GM18858 (cell line): ENCODE measurements at regions not wholly inside any gene's neighbourhood (a gene's known extent, or its start where the extent isn't known, plus 50 kb on each side); places are given as distances from the start of the nearest gene placed in this dataset.

Experiments used
- ATAC-seq: cut with Tn5 transposase; IDR thresholded peaks from one replicate; pipeline ENCODE4 v1.9.1; 2021; ENCODE audit not compliant: unreplicated experiment

DNA sequence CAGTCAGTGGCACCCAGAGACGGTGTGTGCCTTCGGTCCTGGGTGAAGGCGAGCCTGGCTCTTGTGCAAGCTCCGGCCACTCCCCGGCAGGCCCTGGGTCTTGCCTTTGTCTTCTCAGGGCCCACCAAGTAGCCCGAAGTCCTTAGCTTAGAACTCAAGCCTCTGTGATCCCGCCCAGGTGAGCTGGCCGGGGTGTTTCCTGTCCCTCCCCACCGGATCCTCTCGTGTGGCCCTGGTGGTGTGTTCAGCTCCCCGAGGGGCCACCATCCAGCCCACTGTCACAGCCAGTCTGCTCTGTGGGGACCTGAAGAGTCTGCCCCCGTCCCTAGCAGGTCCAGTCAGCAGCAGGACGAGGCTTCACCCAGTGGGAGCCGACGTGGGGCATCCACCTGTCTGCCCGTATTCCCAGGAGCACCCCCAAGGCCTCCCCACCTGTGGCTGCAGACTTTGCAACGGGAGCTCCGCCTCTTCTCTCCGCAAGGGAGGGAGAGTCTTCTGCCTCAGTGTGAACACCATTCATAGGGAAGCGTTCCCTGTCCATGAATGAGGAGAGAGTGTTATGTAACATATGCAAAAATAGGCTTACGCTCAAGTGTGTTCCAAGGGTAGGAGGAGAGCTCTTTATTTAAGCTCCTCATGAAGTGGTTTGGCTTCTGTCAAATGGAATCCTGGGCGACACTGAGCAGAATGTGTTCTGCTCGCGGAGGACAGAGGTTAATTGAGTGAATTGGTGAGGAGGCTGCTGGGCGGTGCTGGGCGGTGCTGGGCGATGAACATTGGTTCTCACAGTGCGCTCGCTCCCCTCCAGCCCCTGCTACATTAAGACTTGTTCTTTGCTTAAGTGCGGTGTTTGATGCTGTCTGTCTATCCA is 108.9 kb downstream of the CRYAA start:
- ATAC-seq = no peak

GRCh38 chr21:43276811-43277210 is 108.0 kb downstream of the CRYAA start:
- no peak for ATAC-seq

DNA sequence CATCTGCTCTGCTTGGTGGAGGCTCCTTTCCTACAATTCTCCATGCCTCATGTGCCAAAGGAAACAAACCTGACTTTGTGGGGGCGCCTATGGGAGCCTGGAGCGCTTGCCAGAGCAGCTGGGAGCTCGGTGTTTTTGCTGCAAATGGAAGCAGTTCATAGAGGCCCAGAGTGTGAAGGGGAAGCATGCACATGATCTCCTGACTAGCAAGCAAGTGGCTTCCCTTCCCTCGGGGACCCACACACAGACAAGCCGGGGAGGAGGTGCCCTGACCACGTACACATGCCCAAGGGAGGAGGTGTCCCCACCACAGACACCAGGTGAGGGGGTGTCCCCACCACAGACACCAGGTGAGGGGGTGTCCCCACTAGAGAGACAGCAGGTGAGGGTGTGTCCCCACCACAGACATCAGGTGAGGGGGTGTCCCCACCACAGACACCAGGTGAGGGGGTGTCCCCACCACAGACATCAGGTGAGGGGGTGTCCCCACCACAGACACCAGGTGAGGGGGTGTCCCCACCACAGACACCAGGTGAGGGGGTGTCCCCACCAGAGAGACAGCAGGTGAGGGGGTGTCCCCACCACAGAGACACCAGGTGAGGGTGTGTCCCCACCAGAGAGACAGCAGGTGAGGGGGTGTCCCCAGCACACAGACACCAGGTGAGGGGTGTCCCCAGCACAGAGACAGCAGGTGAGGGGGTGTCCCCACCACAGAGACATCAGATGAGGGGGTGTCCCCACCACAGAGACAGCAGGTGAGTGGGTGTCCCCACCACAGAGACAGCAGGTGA is 106.8 kb downstream of the CRYAA start:
- ATAC-seq = no peak

GRCh38 chr21:43274946-43275310 is 106.1 kb downstream of the CRYAA start:
- ATAC-seq = no peak

DNA sequence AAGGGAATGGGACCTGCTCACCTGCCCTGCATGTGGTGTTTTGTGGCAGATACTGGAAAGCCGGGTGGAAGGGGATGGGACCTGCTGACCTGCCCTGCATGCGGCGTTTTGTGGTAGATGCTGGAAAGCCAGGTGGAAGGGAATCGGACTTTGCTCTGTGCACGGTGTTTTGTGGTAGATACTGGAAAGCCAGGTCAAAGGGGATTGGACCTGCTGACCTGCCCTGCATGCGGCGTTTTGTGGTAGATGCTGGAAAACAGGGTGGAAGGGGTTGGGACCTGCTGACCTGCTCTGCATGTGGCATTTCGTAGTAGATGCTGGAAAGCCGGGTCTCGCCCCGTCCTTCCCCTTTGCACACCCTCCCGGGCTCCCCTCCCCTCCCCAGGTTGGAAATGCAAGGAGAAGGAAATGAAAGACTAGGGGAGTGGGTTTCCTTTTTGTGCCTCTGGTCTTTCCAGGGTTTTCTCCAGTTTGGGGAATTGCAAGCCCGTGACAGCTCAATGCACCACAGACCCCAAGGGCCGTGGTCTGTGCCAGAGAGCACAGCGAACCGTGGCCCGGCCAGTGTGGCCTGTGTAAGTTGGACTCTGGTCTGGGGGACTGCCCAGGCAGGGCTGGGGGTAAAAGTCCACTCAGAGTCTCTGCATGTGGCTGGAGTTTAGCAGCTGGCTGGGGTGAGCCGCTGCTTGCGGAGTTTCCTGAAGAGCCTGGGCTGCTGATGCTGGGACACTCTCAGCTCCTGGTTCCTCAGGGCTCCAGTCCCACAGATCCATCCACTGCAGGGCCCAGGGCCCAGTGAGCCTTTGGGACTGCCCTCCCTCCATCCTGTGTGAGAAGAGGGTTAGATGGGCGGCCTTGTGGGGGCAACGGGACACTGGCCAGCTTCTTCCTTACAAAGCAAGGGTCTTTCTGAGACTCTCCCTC is 105.5 kb downstream of the CRYAA start:
- no peak for ATAC-seq

GRCh38 chr21:43273708-43274021 is 104.9 kb downstream of the CRYAA start:
- no peak for ATAC-seq

DNA sequence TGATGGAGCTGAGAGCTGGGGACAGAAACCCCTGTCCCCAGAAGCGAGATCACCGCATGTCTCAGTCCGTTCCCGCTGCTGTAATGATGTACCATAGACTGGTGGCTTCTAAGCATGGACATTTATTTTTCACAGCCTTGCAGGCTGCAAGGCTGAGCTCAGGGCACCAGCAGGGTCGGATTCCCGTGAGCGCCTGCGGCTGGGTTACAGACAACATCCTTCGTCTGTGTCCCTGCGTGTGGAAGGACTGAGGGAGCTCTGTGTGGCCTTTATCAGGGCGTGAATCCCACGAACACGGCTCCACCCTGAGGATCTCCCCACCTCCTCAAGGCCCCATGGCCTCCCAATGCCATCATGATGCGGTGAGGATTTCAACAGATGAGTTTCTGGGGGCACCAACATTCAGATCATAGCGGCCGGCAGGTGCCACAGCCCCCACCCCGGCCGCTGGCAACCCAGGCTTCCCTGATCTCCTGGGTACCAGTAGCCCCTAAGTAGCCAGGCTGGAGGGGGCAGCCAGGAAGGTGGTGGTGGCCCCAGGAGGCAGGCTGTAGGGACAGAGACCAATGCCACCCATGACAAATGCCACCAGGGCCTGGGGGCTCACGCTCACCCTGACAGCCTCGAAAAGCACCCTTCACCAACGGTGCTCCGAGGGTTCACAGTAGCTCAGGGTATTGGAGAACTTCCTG is 104.4 kb downstream of the CRYAA start:
- ATAC-seq = no peak

DNA sequence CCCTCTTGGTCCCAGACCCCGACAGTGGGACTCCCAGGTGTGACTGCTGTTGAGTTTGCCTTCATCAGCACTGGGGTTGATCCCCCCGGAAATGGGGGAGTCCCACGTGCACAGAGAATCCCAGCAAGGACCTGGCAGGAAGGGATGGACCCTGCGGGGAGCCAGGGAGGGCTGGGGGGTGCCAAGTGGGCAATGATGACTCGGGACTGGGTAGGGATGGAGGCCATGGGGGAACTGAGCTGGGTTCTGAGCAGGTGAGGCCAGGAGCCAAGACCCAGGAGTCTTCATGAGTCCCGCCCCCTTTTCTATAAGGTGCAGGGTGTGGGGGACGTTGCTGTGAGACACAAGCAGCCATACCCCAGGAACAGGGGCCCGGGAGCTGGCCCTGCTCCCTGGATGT is 103.8 kb downstream of the CRYAA start:
- no peak for ATAC-seq

DNA sequence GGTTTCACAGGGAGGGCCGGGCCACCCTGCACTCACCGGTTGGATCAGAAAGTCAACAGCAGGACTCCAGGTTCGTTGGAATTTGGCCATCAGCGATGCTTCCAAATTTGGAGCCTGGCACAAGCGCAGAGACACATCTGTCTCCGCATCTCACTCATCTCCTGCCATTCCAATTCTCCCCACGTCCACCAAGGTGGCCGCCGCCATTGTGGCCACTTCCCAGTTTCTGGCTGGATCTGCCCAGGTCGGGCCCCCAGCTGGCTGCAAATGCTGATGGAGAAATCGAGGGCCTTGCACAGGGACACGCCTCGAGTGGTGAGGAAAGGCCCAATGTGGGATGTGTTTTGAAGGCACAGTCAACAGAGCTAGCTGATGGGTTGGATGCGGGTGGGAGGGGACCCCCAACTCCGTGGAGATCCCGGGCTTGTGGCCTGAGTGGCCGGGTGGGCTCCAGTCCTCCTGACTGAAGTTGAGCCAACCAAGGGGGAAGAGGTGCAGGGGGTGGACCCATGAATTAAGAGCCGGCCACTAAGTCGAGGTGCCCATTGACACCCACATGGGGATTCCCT is 102.7 kb downstream of the CRYAA start:
- ATAC-seq = no peak

GRCh38 chr21:43270800-43271301 is 102.0 kb downstream of the CRYAA start:
- ATAC-seq = no peak

- ATAC-seq = no peak
These were observed 101.3 kb downstream of the CRYAA start for GRCh38 chr21:43269957-43270705.

DNA sequence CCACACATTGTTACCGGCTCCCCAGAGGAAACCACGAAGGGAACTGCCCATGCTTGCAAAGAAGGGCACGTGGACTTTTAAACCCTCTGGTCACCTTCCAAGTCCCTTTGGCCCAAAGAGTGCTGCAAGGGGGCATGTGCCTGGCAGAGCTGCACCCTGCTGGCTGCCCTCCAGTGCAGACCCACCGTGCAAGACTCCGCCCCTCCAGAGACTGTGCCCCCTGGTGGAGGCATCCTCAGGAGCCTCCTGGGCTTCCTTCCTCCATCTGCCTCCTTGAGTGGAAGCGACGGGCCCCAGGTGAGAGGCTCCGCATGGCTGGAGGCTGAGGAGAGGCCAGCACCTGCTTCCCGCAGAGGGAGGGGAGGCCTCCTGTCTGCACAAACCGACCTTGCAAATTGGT is 100.6 kb downstream of the CRYAA start:
- ATAC-seq = no peak

- ATAC-seq = no peak
These were observed 100.0 kb downstream of the CRYAA start for GRCh38 chr21:43268804-43269186.

GRCh38 chr21:43268086-43268803 is 99.4 kb downstream of the CRYAA start:
- ATAC-seq = no peak

- no peak for ATAC-seq
These were observed 98.7 kb downstream of the CRYAA start for GRCh38 chr21:43267391-43268085.

GRCh38 chr21:43266534-43266933 is 97.7 kb downstream of the CRYAA start:
- no peak for ATAC-seq

DNA sequence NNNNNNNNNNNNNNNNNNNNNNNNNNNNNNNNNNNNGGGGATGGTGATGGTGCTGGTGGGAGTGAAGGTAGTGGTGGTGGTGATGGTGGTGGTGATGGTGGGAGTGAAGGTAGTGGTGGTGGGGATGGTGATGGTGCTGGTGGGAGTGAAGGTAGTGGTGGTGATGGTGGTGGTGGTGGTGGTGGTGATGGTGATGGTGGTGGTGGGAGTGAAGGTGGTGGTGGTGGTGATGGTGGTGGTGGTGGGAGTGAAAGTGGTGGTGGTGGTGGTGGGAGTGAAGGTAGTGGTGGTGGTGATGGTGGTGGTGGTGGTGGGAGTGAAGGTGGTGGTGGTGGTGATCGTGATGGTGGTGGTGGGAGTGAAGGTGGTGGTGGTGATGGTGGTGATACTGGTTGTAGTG is 93.6 kb downstream of the CRYAA start:
- no peak for ATAC-seq
